MM.1S (cell line): ENCODE measurements at regions not wholly inside any gene's neighbourhood (a gene's known extent, or its start where the extent isn't known, plus 50 kb on each side); places are given as distances from the start of the nearest gene placed in this dataset.

ENCODE experiments used
- EZH2 ChIP-seq: fragments of 300-600 bp; sonication (generic); optimal IDR thresholded peaks from 2 replicates; pipeline ENCODE3; 2017; ENCODE audit warnings: low read depth, mild to moderate bottlenecking, antibody characterized with exemption, low read length, mixed read lengths
- EZH2phosphoT487 ChIP-seq: fragments of 300-600 bp; sonication (generic); IDR thresholded peaks from 2 replicates; pipeline ENCODE4 v1.6.1; 2018; ENCODE audit warnings: antibody characterized with exemption, low read length
- TF ChIP-seq, protein P1 (sequence below): fragments of 300-600 bp; sonication (generic); IDR thresholded peaks from 2 replicates; pipeline ENCODE4 v1.5.1; 2016; ENCODE audit warnings: antibody characterized with exemption, low read length, mixed read lengths

DNA sequence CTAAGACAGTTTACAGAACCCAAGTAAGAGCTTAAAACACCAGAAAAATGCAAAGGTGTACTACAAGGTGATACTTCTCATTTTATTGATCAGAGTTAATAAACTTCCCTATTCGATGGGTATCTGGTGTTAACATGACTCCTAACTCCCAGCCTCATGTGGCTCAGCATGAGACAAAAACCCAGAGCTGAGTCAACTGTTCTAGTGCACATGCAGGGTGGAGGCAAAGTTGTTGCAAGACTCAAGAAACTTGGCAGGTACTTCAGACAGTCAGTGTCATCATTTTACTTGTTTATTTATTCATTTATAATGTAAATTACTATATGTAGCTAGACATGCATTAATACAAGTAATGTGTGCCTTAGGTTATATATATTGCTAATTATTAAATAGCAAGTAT is 216.6 kb upstream of the DSEL start:
- TF ChIP-seq, protein P1, sequence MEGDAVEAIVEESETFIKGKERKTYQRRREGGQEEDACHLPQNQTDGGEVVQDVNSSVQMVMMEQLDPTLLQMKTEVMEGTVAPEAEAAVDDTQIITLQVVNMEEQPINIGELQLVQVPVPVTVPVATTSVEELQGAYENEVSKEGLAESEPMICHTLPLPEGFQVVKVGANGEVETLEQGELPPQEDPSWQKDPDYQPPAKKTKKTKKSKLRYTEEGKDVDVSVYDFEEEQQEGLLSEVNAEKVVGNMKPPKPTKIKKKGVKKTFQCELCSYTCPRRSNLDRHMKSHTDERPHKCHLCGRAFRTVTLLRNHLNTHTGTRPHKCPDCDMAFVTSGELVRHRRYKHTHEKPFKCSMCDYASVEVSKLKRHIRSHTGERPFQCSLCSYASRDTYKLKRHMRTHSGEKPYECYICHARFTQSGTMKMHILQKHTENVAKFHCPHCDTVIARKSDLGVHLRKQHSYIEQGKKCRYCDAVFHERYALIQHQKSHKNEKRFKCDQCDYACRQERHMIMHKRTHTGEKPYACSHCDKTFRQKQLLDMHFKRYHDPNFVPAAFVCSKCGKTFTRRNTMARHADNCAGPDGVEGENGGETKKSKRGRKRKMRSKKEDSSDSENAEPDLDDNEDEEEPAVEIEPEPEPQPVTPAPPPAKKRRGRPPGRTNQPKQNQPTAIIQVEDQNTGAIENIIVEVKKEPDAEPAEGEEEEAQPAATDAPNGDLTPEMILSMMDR: no peak
- TF ChIP-seq EZH2phosphoT487 (no peak), EZH2 (no peak)
